K562 (cell line): ENCODE measurements at regions not wholly inside any gene's neighbourhood (a gene's known extent, or its start where the extent isn't known, plus 50 kb on each side); places are given as distances from the start of the nearest gene placed in this dataset.

Experiments
- CHD4 ChIP-seq: fragments of 200-600 bp; sonication (generic); IDR thresholded peaks from 3 replicates; pipeline ENCODE4 v1.6.1; 2012; ENCODE audit warnings: low read depth, mild to moderate bottlenecking, mixed read lengths, low read length, inconsistent platforms; ENCODE audit not compliant: insufficient read depth, insufficient replicate concordance, poor library complexity, severe bottlenecking
- E4F1 ChIP-seq: fragments of 250-450 bp; sonication (Bioruptor Pico); IDR thresholded peaks from 2 replicates; pipeline ENCODE4 v1.5.0; 2021; ENCODE audit warnings: mild to moderate bottlenecking, borderline replicate concordance
- MCM2 ChIP-seq: fragments of 450-650 bp; IDR thresholded peaks from 2 replicates; pipeline ENCODE4 v1.6.1; 2017; ENCODE audit warnings: low read depth, mild to moderate bottlenecking
- NCOA2 ChIP-seq, 2 experiments: fragments of 450-650 bp; IDR thresholded peaks; 2 replicates each; pipeline ENCODE4 v1.6.1; 2018; ENCODE audit warnings: mild to moderate bottlenecking in 2 of 2, moderate library complexity in 1 of 2; ENCODE audit not compliant: partially characterized antibody in 2 of 2
- POU5F1 ChIP-seq: fragments of 150-350 bp; IDR thresholded peaks from 2 replicates; pipeline ENCODE4 v1.6.1; 2014; ENCODE audit warnings: borderline replicate concordance, low read length, low read depth, mild to moderate bottlenecking; ENCODE audit not compliant: partially characterized antibody
- PREB ChIP-seq: sonication (generic); formaldehyde crosslinking; IDR thresholded peaks from 2 replicates; pipeline ENCODE4 v1.8.1; 2023; ENCODE audit warnings: mild to moderate bottlenecking, missing genetic modification reagents
- PYGO2 ChIP-seq: fragments of 450-650 bp; IDR thresholded peaks from 2 replicates; pipeline ENCODE4 v1.6.1; 2016; ENCODE audit warnings: mild to moderate bottlenecking, missing genetic modification characterization, moderate library complexity, missing compliant biosample characterization
- STAT5A ChIP-seq: IDR thresholded peaks from 2 replicates; pipeline ENCODE4 v1.6.1; 2012; ENCODE audit warnings: low read length, inconsistent platforms, borderline replicate concordance
- THRB ChIP-seq: fragments of 450-650 bp; formaldehyde crosslinking; conservative IDR thresholded peaks from 2 replicates; pipeline ENCODE4 v1.4.0; 2022; ENCODE audit warnings: mild to moderate bottlenecking, missing genetic modification characterization
- ZHX1 ChIP-seq: fragments of 150-350 bp; conservative IDR thresholded peaks from 2 replicates; pipeline ENCODE4 v1.6.1; 2014; ENCODE audit warnings: low read length
- ZNF23 ChIP-seq: fragments of 250-450 bp; sonication (Bioruptor Pico); IDR thresholded peaks from 2 replicates; pipeline ENCODE4 v1.4.0; 2020; ENCODE audit warnings: mild to moderate bottlenecking
- ZNF696 ChIP-seq: fragments of 250-450 bp; sonication (Bioruptor Pico); conservative IDR thresholded peaks from 2 replicates; pipeline ENCODE4 v1.4.0; 2020; ENCODE audit warnings: mild to moderate bottlenecking, moderate library complexity
- ZNF778 ChIP-seq: fragments of 450-650 bp; formaldehyde crosslinking; IDR thresholded peaks from 2 replicates; pipeline ENCODE4 v1.4.0; 2020; ENCODE audit warnings: mild to moderate bottlenecking, moderate library complexity
- TF ChIP-seq, protein P1 (sequence below): fragments of 450-650 bp; IDR thresholded peaks from one replicate; pipeline ENCODE4 v1.6.1; 2018; ENCODE audit warnings: mild to moderate bottlenecking, moderate library complexity; ENCODE audit not compliant: partially characterized antibody
- TF ChIP-seq, protein P2 (sequence below): fragments of 450-650 bp; IDR thresholded peaks from 2 replicates; pipeline ENCODE4 v1.6.1; 2017; ENCODE audit warnings: mild to moderate bottlenecking, moderate library complexity

GRCh38 chr9:94166236-94166975 lies 82.1 kb downstream of the PTPDC1 start (continued):
- no peak for TF ChIP-seq ZNF696
- TF ChIP-seq, protein P1, sequence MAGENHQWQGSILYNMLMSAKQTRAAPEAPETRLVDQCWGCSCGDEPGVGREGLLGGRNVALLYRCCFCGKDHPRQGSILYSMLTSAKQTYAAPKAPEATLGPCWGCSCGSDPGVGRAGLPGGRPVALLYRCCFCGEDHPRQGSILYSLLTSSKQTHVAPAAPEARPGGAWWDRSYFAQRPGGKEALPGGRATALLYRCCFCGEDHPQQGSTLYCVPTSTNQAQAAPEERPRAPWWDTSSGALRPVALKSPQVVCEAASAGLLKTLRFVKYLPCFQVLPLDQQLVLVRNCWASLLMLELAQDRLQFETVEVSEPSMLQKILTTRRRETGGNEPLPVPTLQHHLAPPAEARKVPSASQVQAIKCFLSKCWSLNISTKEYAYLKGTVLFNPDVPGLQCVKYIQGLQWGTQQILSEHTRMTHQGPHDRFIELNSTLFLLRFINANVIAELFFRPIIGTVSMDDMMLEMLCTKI = no peak
- TF ChIP-seq CHD4 = no peak
- no peak for TF ChIP-seq PREB (CRISPR knock-in tag)
- TF ChIP-seq PYGO2 (tag) = no peak
- TF ChIP-seq, protein P2, sequence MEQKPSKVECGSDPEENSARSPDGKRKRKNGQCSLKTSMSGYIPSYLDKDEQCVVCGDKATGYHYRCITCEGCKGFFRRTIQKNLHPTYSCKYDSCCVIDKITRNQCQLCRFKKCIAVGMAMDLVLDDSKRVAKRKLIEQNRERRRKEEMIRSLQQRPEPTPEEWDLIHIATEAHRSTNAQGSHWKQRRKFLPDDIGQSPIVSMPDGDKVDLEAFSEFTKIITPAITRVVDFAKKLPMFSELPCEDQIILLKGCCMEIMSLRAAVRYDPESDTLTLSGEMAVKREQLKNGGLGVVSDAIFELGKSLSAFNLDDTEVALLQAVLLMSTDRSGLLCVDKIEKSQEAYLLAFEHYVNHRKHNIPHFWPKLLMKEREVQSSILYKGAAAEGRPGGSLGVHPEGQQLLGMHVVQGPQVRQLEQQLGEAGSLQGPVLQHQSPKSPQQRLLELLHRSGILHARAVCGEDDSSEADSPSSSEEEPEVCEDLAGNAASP = no peak
- no peak for TF ChIP-seq NCOA2 (IDR thresholded peaks at IDR 0.05; ENCODE audit: partially characterized antibody in 2 of 2)
- no peak for TF ChIP-seq ZHX1
- no peak for TF ChIP-seq MCM2
- no peak for TF ChIP-seq ZNF23 (CRISPR knock-in tag)
- TF ChIP-seq E4F1 (CRISPR knock-in tag) = no peak
- no peak for TF ChIP-seq STAT5A
- no peak for TF ChIP-seq POU5F1
- no peak for TF ChIP-seq THRB (CRISPR knock-in tag)
- TF ChIP-seq ZNF778 (CRISPR knock-in tag) = no peak
